OCI-LY1 (cell line): ENCODE measurements at regions not wholly inside any gene's neighbourhood (a gene's known extent, or its start where the extent isn't known, plus 50 kb on each side); places are given as distances from the start of the nearest gene placed in this dataset.

Experiments
- EZH2 ChIP-seq: fragments of 200-600 bp; sonication (generic), shearing (Covaris generic); IDR thresholded peaks from 2 replicates; pipeline ENCODE4 v1.8.0; 2017; ENCODE audit warnings: borderline replicate concordance, mixed run types, mild to moderate bottlenecking, antibody characterized with exemption, low read length, moderate library complexity, mixed read lengths
- TF ChIP-seq, protein P1 (sequence below): fragments of 200-600 bp; sonication (generic), shearing (Covaris generic); IDR thresholded peaks from 2 replicates; pipeline ENCODE4 v1.5.1; 2017; ENCODE audit warnings: mild to moderate bottlenecking, antibody characterized with exemption, low read length, moderate library complexity, mixed read lengths

GRCh38 chr6:86193821-86194220 lies 551.1 kb upstream of the SYNCRIP start:
- TF ChIP-seq, protein P1, sequence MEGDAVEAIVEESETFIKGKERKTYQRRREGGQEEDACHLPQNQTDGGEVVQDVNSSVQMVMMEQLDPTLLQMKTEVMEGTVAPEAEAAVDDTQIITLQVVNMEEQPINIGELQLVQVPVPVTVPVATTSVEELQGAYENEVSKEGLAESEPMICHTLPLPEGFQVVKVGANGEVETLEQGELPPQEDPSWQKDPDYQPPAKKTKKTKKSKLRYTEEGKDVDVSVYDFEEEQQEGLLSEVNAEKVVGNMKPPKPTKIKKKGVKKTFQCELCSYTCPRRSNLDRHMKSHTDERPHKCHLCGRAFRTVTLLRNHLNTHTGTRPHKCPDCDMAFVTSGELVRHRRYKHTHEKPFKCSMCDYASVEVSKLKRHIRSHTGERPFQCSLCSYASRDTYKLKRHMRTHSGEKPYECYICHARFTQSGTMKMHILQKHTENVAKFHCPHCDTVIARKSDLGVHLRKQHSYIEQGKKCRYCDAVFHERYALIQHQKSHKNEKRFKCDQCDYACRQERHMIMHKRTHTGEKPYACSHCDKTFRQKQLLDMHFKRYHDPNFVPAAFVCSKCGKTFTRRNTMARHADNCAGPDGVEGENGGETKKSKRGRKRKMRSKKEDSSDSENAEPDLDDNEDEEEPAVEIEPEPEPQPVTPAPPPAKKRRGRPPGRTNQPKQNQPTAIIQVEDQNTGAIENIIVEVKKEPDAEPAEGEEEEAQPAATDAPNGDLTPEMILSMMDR, result no peak
- no peak for TF ChIP-seq EZH2
